SK-N-SH (cell line): ENCODE measurements at regions not wholly inside any gene's neighbourhood (a gene's known extent, or its start where the extent isn't known, plus 50 kb on each side); places are given as distances from the start of the nearest gene placed in this dataset.

ENCODE experiments used
- CTCF ChIA-PET: fragments of 300-600, 350-600 bp; formaldehyde crosslinking; extraction: SDS; loops from one replicate; lab custom pipeline; 2021; lab: Yijun Ruan, JAX
- POLR2A ChIA-PET: fragments of 350-600 bp; sonication (Branson Sonifier 250); formaldehyde crosslinking; extraction: SDS; loops from one replicate; lab custom pipeline; 2020; ENCODE audit warnings: antibody characterized with exemption, inconsistent platforms; lab: Yijun Ruan, JAX
- DNase-seq: peaks from one replicate; pipeline ENCODE4 v3.0.0; 2012
- H2AFZ ChIP-seq: fragments of 200-600 bp; sonication (generic); 2 replicates; pipeline ENCODE4 v1.8.1; 2016; ENCODE audit warnings: antibody characterized with exemption, mild to moderate bottlenecking, low read depth
- H3F3A ChIP-seq: fragments of 200-600 bp; sonication (generic); replicated peaks from 2 replicates; pipeline ENCODE3; 2016; ENCODE audit warnings: antibody characterized with exemption, mild to moderate bottlenecking; ENCODE audit not compliant: insufficient read depth
- H3K27ac ChIP-seq, 2 experiments: fragments of 200-500 bp in 1 of 2; fragments of 200-600 bp in 1 of 2; sonication (Bioruptor generic) in 1 of 2; sonication (generic), shearing (Covaris generic) in 1 of 2; 2 replicates each; pipeline versions ENCODE4 v1.5.1 to v1.6.1; 2014 to 2016; ENCODE audit warnings: low read depth in 2 of 2, inconsistent platforms in 1 of 2, low read length in 1 of 2, mild to moderate bottlenecking in 1 of 2, mixed read lengths in 1 of 2
- H3K27me3 ChIP-seq: fragments of 200-600 bp; sonication (generic), shearing (Covaris generic); 2 replicates; pipeline ENCODE4 v1.6.1; 2016; ENCODE audit warnings: mixed run types; ENCODE audit not compliant: insufficient read depth
- H3K36me3 ChIP-seq, 2 experiments: fragments of 200-500 bp in 1 of 2; fragments of 200-600 bp in 1 of 2; sonication (Bioruptor generic) in 1 of 2; sonication (generic) in 1 of 2; replicated peaks in 1 of 2; 2 replicates each; pipeline versions ENCODE3 to v1.5.1; 2014 to 2016; ENCODE audit warnings: low read length in 1 of 2, mild to moderate bottlenecking in 1 of 2; ENCODE audit not compliant: insufficient read depth in 2 of 2, control insufficient read depth in 1 of 2
- H3K4me1 ChIP-seq, 2 experiments: fragments of 200-500 bp in 1 of 2; fragments of 200-600 bp in 1 of 2; sonication (Bioruptor generic) in 1 of 2; sonication (generic), shearing (Covaris generic) in 1 of 2; 2 replicates each; pipeline versions ENCODE4 v1.5.1 to v1.6.1; 2014 to 2016; ENCODE audit warnings: low read depth in 1 of 2, low read length in 1 of 2, mixed run types in 1 of 2; ENCODE audit not compliant: insufficient read depth in 2 of 2, control insufficient read depth in 1 of 2
- H3K4me2 ChIP-seq: fragments of 200-600 bp; sonication (generic), shearing (Covaris generic); 2 replicates; pipeline ENCODE4 v1.6.1; 2017; ENCODE audit warnings: mixed run types
- H3K4me3 ChIP-seq, 2 experiments: fragments of 200-500 bp in 1 of 2; fragments of 200-600 bp in 1 of 2; sonication (Bioruptor generic) in 1 of 2; sonication (generic), shearing (Covaris generic) in 1 of 2; 2 replicates each; pipeline versions ENCODE4 v1.5.1 to v1.8.1; 2014 to 2016; ENCODE audit warnings: low read depth in 2 of 2, inconsistent platforms in 1 of 2, low read length in 1 of 2, mild to moderate bottlenecking in 1 of 2, mixed read lengths in 1 of 2, moderate library complexity in 1 of 2
- H3K79me2 ChIP-seq: fragments of 200-600 bp; sonication (generic); 2 replicates; pipeline ENCODE4 v1.8.1; 2017; ENCODE audit warnings: mild to moderate bottlenecking; ENCODE audit not compliant: insufficient read depth
- H3K9ac ChIP-seq: fragments of 200-600 bp; sonication (generic); 2 replicates; pipeline ENCODE4 v1.6.1; 2017; ENCODE audit warnings: mixed run types
- H3K9me2 ChIP-seq: fragments of 200-600 bp; sonication (generic); 2 replicates; pipeline ENCODE4 v1.6.1; 2017; ENCODE audit warnings: mixed run types
- H3K9me3 ChIP-seq: fragments of 200-600 bp; sonication (generic); 2 replicates; pipeline ENCODE4 v1.6.1; 2017; ENCODE audit warnings: mixed run types, mild to moderate bottlenecking, moderate library complexity
- H4K20me1 ChIP-seq: fragments of 200-600 bp; sonication (generic); 2 replicates; pipeline ENCODE4 v1.6.1; 2017; ENCODE audit warnings: mild to moderate bottlenecking, mixed run types; ENCODE audit not compliant: insufficient read depth
- EP300 ChIP-seq, 2 experiments: IDR thresholded peaks; 2 replicates each; pipeline versions ENCODE4 v1.4.0 to v1.6.1; 2012; ENCODE audit warnings: borderline replicate concordance in 1 of 2, low read depth in 1 of 2, low read length in 1 of 2
- EZH2phosphoT487 ChIP-seq: fragments of 200-600 bp; sonication (generic); IDR thresholded peaks from 2 replicates; pipeline ENCODE4 v1.6.1; 2017; ENCODE audit warnings: low read depth, mixed run types, mild to moderate bottlenecking, antibody characterized with exemption, moderate library complexity, borderline replicate concordance
- FOXM1 ChIP-seq: IDR thresholded peaks from 2 replicates; pipeline ENCODE4 v1.4.0; 2012; ENCODE audit warnings: low read depth, mild to moderate bottlenecking
- JUND ChIP-seq: IDR thresholded peaks from 2 replicates; pipeline ENCODE4 v1.4.0; 2012
- MEF2A ChIP-seq: IDR thresholded peaks from 2 replicates; pipeline ENCODE4 v1.4.0; 2012; ENCODE audit warnings: low read depth, borderline replicate concordance
- NFIC ChIP-seq: IDR thresholded peaks from 2 replicates; pipeline ENCODE4 v1.4.0; 2012; ENCODE audit warnings: borderline replicate concordance
- NRF1 ChIP-seq: IDR thresholded peaks from 2 replicates; pipeline ENCODE4 v1.6.1; 2012; ENCODE audit warnings: low read depth, mild to moderate bottlenecking, low read length
- POLR2AphosphoS5 ChIP-seq: IDR thresholded peaks from 2 replicates; pipeline ENCODE4 v1.6.1; 2012; ENCODE audit warnings: low read depth, low read length
- RCOR1 ChIP-seq: fragments of 150-350 bp; IDR thresholded peaks from 2 replicates; pipeline ENCODE4 v1.6.1; 2017; ENCODE audit warnings: antibody characterized with exemption, low read length
- RFX5 ChIP-seq: IDR thresholded peaks from 2 replicates; pipeline ENCODE4 v1.6.1; 2012; ENCODE audit warnings: mild to moderate bottlenecking, improper control_type of control experiment, low read length
- SIN3A ChIP-seq: IDR thresholded peaks from 2 replicates; pipeline ENCODE4 v1.6.1; 2012; ENCODE audit warnings: low read depth, mild to moderate bottlenecking, low read length, moderate library complexity, borderline replicate concordance
- TCF12 ChIP-seq: IDR thresholded peaks from 2 replicates; pipeline ENCODE4 v1.4.0; 2012
- TEAD4 ChIP-seq: IDR thresholded peaks from 2 replicates; pipeline ENCODE4 v1.4.0; 2012; ENCODE audit warnings: mild to moderate bottlenecking, borderline replicate concordance; ENCODE audit not compliant: insufficient read depth
- YY1 ChIP-seq: IDR thresholded peaks from 2 replicates; pipeline ENCODE4 v1.4.0; 2012; ENCODE audit warnings: low read depth, mild to moderate bottlenecking
- WGBS: methylation state at CpG from one replicate; pipeline ENCODE4 v1.1.6; 2017; ENCODE audit warnings: low lambda C conversion rate; 5-methylcytosine and 5-hydroxymethylcytosine counted together
- TF ChIP-seq, protein P1 (sequence below): IDR thresholded peaks from 2 replicates; pipeline ENCODE4 v1.6.1; 2012; ENCODE audit warnings: mild to moderate bottlenecking, low read depth, low read length, moderate library complexity
- TF ChIP-seq, protein P2 (sequence below): IDR thresholded peaks from 2 replicates; pipeline ENCODE4; 2012
- TF ChIP-seq, protein P3 (sequence below): IDR thresholded peaks from 2 replicates; pipeline ENCODE4 v1.4.0; 2012; ENCODE audit warnings: low read depth
- TF ChIP-seq, protein P4 (sequence below): fragments of 150-350 bp; IDR thresholded peaks from 2 replicates; pipeline ENCODE4 v1.6.1; 2017; ENCODE audit warnings: antibody characterized with exemption, low read length, low read depth, borderline replicate concordance

DNA sequence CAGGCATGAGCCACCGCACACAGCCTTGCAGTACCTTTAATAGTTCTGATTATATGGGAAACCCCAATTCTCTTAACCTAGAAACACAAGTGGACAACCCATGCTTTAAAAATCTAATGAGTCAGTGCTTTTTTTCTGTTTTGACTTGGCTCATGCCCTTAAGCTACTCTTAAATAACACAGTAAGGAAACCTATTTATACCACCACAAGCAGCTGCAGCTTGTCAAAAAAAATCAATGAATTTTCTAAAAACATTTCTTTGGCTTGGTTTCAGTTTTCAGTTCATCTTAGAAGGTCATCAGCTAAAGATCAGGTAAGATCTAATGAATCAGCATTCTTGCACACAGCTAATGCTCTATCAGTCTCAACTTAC, 124.1 kb upstream of the DST start (continued):
- TF ChIP-seq, protein P1, sequence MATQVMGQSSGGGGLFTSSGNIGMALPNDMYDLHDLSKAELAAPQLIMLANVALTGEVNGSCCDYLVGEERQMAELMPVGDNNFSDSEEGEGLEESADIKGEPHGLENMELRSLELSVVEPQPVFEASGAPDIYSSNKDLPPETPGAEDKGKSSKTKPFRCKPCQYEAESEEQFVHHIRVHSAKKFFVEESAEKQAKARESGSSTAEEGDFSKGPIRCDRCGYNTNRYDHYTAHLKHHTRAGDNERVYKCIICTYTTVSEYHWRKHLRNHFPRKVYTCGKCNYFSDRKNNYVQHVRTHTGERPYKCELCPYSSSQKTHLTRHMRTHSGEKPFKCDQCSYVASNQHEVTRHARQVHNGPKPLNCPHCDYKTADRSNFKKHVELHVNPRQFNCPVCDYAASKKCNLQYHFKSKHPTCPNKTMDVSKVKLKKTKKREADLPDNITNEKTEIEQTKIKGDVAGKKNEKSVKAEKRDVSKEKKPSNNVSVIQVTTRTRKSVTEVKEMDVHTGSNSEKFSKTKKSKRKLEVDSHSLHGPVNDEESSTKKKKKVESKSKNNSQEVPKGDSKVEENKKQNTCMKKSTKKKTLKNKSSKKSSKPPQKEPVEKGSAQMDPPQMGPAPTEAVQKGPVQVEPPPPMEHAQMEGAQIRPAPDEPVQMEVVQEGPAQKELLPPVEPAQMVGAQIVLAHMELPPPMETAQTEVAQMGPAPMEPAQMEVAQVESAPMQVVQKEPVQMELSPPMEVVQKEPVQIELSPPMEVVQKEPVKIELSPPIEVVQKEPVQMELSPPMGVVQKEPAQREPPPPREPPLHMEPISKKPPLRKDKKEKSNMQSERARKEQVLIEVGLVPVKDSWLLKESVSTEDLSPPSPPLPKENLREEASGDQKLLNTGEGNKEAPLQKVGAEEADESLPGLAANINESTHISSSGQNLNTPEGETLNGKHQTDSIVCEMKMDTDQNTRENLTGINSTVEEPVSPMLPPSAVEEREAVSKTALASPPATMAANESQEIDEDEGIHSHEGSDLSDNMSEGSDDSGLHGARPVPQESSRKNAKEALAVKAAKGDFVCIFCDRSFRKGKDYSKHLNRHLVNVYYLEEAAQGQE, result no peak
- no peak for TF ChIP-seq RFX5
- peak; percentile 91 for TF ChIP-seq NFIC

DNA sequence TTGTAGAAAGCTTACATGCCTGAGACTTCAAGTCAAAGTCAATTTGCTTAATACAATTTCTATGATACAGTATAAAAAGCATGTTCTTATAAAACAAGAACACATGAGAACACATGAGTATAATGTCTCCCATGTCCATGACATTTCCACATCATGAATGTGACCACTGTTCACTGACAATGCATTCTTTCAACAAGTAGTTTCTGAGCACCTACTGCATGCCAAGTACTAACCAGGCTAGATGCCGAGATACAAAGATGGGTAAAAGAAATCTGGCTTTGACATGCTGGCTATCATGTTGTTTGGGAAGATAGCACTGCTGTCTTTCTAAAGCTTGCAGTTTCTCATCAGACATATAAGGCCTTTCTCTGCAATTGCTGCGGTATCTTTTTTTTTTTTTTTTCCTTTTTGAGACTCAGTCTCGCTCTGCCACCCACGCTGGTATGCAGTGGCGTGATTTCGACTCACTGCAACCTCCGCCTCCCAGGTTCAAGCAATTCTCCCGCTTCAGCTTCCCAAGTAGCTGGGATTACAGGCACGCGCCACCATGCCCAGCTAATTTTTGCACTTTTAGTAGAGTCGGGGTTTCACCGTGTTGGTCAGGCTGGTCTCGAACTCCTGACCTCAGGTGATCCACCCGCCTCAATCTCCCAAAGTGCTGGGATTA, 123.6 kb upstream of the DST start:
- Histone ChIP-seq H3F3A (peaks cover 31% of the 10 kb centered on the region), H3K9ac (no peak overlapping the region), H3K4me1 (peaks cover 5 to 44% of the 10 kb centered on the region in 2 experiments), H3K27me3 (no peaks in the 10 kb centered on the region), H3K9me2 (no peaks in the 10 kb centered on the region), H3K9me3 (no peaks in the 10 kb centered on the region), H2AFZ (no peak overlapping the region), H3K79me2 (peaks cover 100% of the 10 kb centered on the region), H3K4me3 (no peak overlapping the region), H4K20me1 (peaks cover 95% of the 10 kb centered on the region), H3K27ac (peak overlapping the region; percentile 48 to 68; a peak in 2 of 4 replicates), H3K36me3 (peaks cover 0 to 5% of the 10 kb centered on the region in 2 experiments), H3K4me2 (peak overlapping the region; percentile 31; the same call in 1 of the 2 replicates)
- ChIA-PET POLR2A (no interaction called here), CTCF (interaction anchor here (1.0 to 1.1 kb wide), 2 partner anchors 57 to 80 kb away, joined by 3 read pairs; no protein-coding TSS in a partner anchor)
- 96% methylated on average over 14 of the region's 14 CpGs for WGBS
- no peak for TF ChIP-seq SIN3A
- TF ChIP-seq, protein P2, sequence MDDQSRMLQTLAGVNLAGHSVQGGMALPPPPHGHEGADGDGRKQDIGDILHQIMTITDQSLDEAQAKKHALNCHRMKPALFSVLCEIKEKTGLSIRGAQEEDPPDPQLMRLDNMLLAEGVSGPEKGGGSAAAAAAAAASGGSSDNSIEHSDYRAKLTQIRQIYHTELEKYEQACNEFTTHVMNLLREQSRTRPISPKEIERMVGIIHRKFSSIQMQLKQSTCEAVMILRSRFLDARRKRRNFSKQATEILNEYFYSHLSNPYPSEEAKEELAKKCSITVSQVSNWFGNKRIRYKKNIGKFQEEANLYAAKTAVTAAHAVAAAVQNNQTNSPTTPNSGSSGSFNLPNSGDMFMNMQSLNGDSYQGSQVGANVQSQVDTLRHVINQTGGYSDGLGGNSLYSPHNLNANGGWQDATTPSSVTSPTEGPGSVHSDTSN, result no peak
- DNase-seq, result no peak

DNA sequence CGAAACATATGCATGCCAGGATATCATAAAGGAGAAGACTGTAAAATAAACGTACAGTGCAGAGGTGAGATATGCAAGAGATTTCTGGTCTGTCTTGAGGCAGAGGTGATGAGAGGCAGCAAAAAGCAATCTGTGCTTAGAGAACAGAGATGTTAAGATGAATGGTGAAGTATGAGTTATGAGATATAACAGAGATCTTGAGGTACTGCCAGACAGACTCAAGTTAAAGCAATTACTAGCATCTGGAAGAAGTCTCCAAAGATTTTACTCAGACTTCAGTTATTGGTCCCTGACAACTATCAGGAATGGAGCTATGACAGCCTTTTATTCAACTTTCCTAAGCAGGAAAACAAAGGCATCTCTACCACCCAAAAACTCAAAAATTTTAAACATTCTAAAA, 122.8 kb upstream of the DST start:
- H3K9ac ChIP-seq, result no peak overlapping the region
- H3K79me2 ChIP-seq, result peaks cover 100% of the 10 kb centered on the region
- H3K27me3 ChIP-seq, result no peaks in the 10 kb centered on the region
- H3K4me1 ChIP-seq, result peaks cover 8 to 36% of the 10 kb centered on the region in 2 experiments
- peak overlapping the region; percentile 31; the same call in 1 of the 2 replicates for H3K4me2 ChIP-seq
- H3K4me3 ChIP-seq, result no peak overlapping the region
- no peaks in the 10 kb centered on the region for H3K9me3 ChIP-seq
- no peak for DNase-seq
- peaks cover 94% of the 10 kb centered on the region for H4K20me1 ChIP-seq
- ChIA-PET POLR2A (no interaction called here), CTCF (no interaction called here)
- H3K27ac ChIP-seq, result peak overlapping the region; percentile 48 to 68; a peak in 2 of 4 replicates
- no peak overlapping the region for H2AFZ ChIP-seq
- H3F3A ChIP-seq, result peaks cover 25% of the 10 kb centered on the region
- 51% methylated on average over 2 of the region's 2 CpGs for WGBS
- peaks cover 0 to 13% of the 10 kb centered on the region in 2 experiments for H3K36me3 ChIP-seq
- no peaks in the 10 kb centered on the region for H3K9me2 ChIP-seq
- TF ChIP-seq EZH2phosphoT487 (no peak), TEAD4 (peak; percentile 62; the same call in 1 of the 2 replicates), SIN3A (0 out of 2 replicates have a peak, but pooled peaks have one; percentile 80), MEF2A (peak; percentile 42; the same call in 1 of the 2 replicates), JUND (peak; percentile 43), YY1 (no peak), NRF1 (no peak), TCF12 (peak; percentile 94), POLR2AphosphoS5 (peak; percentile 49; the same call in 1 of the 2 replicates), FOXM1 (0 out of 2 replicates have a peak, but pooled peaks have one; percentile 54), RCOR1 (no peak), RFX5 (no peak), EP300 (IDR thresholded peaks at IDR 0.05; ENCODE audit: borderline replicate concordance in 1 of 2, low read depth in 1 of 2, low read length in 1 of 2) (peak; percentile 61 to 71; a peak in 3 of 4 replicates)
- TF ChIP-seq, protein P2, result peak; percentile 88
- TF ChIP-seq, protein P3, sequence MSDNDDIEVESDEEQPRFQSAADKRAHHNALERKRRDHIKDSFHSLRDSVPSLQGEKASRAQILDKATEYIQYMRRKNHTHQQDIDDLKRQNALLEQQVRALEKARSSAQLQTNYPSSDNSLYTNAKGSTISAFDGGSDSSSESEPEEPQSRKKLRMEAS, result no peak
- TF ChIP-seq, protein P4, sequence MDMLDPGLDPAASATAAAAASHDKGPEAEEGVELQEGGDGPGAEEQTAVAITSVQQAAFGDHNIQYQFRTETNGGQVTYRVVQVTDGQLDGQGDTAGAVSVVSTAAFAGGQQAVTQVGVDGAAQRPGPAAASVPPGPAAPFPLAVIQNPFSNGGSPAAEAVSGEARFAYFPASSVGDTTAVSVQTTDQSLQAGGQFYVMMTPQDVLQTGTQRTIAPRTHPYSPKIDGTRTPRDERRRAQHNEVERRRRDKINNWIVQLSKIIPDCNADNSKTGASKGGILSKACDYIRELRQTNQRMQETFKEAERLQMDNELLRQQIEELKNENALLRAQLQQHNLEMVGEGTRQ, result no peak
